ENCODE measurements at regions not wholly inside any gene's neighbourhood (a gene's known extent, or its start where the extent isn't known, plus 50 kb on each side); places are given as distances from the start of the nearest gene placed in this dataset.
"Not testable (repeated sequence)": the region's sequence is repeated elsewhere in the genome, so short reads cannot be mapped to it uniquely, and the experiment has no call there.

DNA sequence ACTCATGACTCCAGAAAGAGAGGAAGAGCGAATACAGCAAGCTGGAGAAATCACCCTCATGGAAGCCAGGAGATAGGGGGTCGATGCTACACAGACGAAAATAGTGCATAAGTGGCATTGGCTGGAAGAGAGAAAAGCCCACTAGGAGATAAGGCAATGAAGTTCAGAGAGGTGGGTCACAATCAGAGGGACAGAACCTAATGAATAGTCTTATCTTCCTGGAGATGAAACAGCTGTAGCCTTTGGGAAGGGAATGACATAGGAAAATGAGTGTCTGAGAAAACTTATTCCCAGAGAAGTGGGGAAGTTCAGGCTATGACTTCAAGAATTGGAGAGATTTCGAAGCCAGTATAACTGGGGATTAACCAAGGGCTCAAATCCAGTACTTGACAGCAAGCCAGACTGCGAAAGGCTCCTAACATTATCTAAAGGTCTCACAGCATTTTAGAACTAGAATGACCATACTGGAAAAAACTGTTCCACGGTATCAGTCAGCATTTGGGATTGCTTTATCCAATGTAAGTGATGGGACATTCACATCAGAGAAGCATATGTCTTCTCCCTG is 211.1 kb downstream of the ZNF365 start:
- no peak for DNase-seq (ENCODE audit: low read depth in 3 of 3)

- DNase-seq (ENCODE audit: low read depth in 3 of 3) = no peak
Measured at GRCh38 chr10:62587011-62587410, 212.8 kb downstream of the ZNF365 start.

DNA sequence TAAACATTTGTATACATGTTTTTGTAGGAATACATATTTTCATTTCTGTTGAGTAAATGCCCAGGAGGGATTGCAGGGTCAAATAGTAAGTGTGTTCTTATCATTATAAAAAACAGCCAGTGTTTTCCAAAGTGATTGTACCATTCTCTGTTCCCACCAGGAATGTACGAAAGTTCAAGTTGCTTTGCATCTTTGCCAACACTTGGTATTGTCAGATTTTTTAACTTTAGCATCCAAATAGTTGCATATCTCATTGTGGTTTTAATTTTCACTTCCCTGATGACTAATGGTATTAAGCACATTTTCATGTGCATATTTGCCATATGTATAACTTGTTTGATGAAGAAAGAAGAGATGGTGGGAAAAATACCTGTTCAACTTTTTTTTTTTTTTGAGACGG is 213.9 kb downstream of the ZNF365 start:
- no peak for DNase-seq (ENCODE audit: low read depth in 3 of 3)

- DNase-seq (ENCODE audit: low read depth in 3 of 3) = no peak
Measured at GRCh38 chr10:62589689-62590088, 214.8 kb upstream of the ADO start.

DNA sequence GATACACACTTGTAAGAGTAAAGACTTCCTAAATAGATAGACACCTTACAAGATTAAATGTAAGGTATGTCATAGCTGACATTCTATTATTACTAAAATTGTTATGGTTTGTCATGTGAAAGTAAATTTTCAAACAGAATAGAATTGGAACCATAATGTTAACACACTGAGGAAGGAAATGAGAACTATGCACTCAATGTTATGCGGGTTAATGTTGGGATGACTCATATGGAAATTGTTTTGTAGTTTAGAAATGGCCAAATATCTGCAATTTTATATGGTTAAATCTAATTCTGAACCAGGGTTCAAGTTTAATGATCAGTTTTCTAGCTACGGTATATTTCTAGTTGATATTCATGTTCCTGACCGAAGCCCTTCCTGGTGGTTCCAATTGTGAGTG is 214.2 kb upstream of the ADO start:
- no peak for DNase-seq (ENCODE audit: low read depth in 3 of 3)

DNA sequence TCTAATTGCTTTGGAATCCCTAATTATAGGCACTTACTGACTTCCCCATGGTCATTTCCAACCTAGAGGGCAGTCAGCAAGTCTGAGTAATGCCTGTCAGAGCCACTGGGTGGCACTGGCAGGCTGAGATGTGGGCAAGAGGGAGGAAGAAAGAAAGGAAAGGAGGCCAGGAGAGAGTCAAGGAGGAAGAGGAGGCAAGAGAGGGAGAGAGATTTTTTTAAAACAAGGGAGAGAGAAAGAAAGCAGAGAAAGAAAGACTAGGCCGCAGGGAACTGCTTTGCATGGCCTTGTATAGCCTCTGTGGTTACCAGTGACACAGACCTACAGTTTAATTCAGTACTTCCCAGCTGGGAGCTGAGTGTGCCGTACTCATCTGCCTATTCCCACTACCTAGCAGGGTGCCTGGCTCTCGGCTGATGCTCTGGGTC is 210.4 kb upstream of the ADO start:
- DNase-seq (ENCODE audit: low read depth in 3 of 3) = peak in 2 of 3 donors; percentile 17

DNA sequence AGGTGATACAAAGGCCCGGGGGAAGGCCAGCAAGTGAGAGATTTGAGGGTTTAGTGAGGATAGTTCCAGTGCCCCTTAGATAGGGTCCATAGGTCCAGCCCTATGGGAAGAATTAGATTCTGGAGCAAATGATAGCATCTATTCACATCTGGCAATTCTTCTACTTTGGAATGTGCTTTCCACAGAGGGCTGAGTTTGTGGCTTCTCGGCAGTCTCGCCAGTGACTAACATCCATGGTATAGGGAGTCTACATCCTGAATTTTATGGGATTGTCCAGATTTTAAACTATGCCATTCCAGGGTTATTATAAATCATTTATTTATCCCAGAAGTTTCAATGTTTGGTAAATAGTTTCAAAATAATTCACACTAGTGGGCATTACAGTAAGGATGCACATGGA is 207.3 kb upstream of the ADO start:
- DNase-seq (ENCODE audit: low read depth in 3 of 3) = no peak

GRCh38 chr10:62599161-62599560 is 205.4 kb upstream of the ADO start:
- no peak for DNase-seq (ENCODE audit: low read depth in 3 of 3)

DNA sequence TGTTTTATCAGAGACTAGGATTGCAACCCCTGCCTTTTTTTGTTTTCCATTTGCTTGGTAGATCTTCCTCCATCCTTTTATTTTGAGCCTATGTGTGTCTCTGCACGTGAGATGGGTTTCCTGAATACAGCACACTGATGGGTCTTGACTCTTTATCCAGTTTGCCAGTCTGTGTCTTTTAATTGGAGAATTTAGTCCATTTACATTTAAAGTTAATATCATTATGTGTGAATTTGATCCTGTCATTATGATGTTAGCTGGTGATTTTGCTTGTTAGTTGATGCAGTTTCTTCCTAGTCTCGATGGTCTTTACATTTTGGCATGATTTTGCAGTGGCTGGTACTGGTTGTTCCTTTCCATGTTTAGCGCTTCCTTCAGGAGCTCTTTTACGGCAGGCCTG is 198.0 kb upstream of the ADO start:
- DNase-seq (ENCODE audit: low read depth in 3 of 3) = not testable (repeated sequence)

GRCh38 chr10:62608189-62608875 is 196.2 kb upstream of the ADO start:
- DNase-seq (ENCODE audit: low read depth in 3 of 3) = not testable (repeated sequence)

DNA sequence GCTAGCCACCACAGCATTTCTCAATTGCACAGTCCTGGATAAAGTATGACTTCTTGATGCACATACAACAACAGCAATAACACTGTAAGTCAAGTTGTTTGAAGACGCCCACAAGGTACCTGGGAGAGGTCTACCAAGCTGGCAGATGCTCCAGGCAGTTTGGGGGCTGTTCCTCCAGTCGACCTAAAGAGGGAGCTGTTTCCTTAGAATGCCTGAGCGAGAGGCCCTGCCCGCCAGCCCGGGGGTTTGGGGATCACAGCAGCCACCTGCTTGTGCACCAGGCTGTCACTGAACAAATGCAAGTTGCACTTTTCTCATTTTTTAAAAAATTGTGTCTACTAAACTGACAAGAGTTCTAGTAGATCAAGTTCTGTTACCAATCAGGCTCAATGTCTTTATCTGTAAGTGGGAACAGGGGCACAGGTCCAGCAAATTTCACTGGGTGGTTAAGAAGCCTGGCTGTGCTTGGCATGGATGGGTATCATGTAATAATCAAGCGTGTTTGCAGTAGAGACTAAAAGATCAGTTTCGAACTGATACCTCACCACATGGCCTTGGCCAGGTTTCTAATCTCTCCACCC is 193.8 kb upstream of the ADO start:
- DNase-seq (ENCODE audit: low read depth in 3 of 3) = peak; percentile 61 to 72 (median 67)

DNA sequence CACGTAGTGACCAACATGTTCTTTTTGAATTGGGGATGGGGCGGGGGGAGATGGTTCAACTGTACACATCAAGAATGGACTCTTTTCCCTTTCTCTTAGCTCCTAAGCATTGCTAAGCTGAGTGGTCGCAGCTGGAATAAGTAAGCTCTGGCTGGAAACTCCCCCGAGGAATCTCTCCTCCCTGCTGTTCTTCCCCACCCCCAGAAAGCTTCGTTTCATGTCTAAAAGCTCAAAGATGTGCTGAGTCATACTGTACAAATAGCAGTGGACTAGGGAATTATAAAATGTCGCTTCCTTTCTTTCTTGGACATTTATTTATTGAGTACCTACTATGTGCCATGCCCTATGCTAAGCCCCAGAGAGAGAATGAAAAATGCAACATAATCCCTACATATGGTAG is 191.1 kb upstream of the ADO start:
- no peak for DNase-seq (ENCODE audit: low read depth in 3 of 3)

- DNase-seq (ENCODE audit: low read depth in 3 of 3) = no peak
Measured at GRCh38 chr10:62613859-62614258, 190.7 kb upstream of the ADO start.

DNA sequence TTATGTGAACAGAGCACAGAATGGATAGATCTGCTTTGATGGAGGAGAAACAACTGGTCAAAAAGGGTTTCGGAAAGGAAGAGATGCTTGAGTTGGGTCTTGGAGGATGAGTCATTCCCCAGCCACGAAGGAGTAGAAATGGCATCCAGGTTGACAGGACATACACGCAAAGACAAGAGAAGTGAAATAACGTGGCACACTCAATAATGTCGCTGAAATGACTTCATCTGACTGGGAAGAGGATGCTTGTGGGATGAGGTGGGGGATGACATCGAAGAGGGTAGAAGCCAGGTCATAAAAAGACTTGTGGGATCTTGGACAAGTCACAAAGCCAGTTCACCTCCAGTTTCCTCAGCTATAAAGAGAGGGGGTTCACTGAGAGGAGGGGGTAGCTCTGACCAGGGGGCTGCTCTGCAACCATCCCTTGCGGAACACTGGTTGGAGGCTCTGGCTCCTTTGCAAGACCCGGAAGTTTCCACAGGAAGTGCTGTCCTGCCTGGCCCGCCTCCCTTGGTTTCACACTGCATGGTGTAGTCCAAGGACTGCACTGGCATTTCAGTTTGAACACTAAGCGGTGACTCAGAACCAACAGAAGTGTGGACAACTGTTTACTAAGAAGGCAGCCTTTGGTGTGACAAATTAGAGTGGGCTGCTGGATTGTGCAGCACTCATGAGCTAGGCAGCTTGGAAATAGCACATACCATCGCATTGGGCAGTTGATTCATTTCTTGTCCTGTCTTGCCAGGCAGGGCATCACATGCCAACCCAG is 189.9 kb upstream of the ADO start:
- DNase-seq (ENCODE audit: low read depth in 3 of 3) = peak in 1 of 3 donors; percentile 9

DNA sequence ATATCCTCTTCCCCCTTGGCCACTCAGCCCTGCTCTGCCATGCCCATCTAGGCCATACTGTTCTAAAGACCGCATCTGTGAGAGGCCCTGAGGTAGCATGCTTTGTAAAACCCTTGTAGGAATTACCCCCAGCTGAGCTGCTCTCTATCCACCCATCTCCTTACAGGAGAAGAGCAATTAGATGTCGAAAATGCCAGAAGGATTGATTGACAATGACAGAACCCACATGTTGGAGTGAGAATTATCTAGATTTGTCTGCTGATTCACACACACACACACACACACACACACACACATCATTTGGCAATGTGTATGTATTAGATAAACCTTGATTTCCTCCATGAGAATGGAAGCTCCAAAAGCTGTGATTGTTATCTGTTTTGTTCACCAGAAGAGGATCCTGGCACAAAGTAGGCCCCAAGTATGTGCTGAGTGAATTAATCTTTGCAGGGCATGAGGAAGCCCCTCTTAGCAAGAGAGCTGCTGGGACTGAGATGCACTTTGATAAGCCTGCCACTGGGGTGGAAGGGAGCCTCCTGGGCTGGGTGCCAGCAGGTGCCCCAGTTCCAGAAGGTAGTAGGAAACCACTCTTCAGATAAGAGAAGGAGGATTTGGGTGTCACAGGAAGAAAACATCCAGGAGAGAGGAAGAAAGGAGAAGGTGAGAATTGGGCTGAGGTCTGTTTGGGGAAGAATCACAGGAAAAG is 187.5 kb upstream of the ADO start:
- no peak for DNase-seq (ENCODE audit: low read depth in 3 of 3)

DNA sequence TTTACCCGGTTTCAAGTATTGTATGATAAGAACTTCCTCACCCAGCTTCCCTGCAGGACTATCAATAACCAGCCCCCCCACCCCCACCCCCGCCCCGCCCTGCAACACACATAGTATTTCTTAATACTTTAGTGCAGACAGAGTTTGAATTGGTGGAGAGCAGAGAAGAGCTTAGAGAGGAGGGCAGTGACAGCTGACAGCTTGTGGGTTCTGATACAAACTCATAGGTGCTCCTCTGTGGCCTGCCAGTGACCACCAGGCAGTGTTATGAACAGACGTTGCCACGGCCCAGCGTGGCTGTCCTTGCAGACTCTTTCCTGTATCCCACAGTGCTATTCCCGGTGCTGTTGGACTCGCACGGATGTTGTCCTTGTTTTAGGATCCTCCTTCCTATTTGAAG is 186.9 kb upstream of the ADO start:
- no peak for DNase-seq (ENCODE audit: low read depth in 3 of 3)

GRCh38 chr10:62618054-62618453 is 186.5 kb upstream of the ADO start:
- no peak for DNase-seq (ENCODE audit: low read depth in 3 of 3)

- DNase-seq (ENCODE audit: low read depth in 3 of 3) = no peak
Measured at GRCh38 chr10:62618576-62619412, 185.7 kb upstream of the ADO start.

GRCh38 chr10:62619413-62619738 is 185.1 kb upstream of the ADO start:
- no peak for DNase-seq (ENCODE audit: low read depth in 3 of 3)

DNA sequence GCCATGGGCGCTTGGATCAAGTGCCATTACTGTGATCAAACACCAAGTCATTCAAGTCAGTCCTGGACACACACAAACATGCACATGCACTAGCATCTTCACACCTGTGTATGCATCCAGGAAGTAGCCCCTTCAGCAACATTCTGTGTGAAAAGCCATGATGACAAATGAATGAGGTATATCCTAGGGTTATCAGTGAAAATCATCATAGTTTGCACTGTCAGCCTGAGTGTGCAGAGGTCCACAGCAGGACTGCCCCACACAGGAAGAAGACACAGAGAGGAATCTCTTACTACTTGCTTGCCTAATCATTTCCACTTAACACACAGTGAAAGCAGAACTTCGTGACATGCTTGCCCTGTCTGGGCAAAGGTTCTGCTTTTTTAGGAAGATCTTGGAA is 184.0 kb upstream of the ADO start:
- DNase-seq (ENCODE audit: low read depth in 3 of 3) = no peak

DNA sequence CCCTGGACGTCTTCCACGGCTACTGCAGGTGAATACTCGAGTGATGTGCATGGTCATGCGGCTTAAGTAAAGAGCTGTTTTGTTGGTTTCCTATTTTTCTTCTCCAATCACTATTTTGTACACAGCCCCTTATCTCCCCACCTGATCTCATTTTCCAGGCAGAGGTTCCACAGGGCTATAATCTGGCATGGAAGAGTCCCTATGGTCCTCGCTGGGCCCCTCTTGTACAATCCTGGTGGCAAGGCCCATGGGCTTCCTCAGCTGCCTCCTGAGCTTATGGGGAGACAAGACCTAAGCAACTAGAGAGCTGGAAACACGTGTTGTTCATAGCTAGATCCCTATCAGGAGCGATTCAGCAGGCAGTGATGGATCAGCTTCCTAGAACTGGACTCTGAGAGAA is 181.3 kb upstream of the ADO start:
- no peak for DNase-seq (ENCODE audit: low read depth in 3 of 3)

All from stimulated activated CD4-positive, alpha-beta T cell treated with anti-CD3 and anti-CD28 coated beads, TNF-alpha, amount 100 ng/mL, for 48 hours (primary cell).